GM18517 (cell line): ENCODE measurements at regions not wholly inside any gene's neighbourhood (a gene's known extent, or its start where the extent isn't known, plus 50 kb on each side); places are given as distances from the start of the nearest gene placed in this dataset.

Experiments used
- ATAC-seq: cut with Tn5 transposase; IDR thresholded peaks from one replicate; pipeline ENCODE4 v1.9.1; 2021; ENCODE audit warnings: mild to moderate bottlenecking, moderate library complexity; ENCODE audit not compliant: unreplicated experiment

DNA sequence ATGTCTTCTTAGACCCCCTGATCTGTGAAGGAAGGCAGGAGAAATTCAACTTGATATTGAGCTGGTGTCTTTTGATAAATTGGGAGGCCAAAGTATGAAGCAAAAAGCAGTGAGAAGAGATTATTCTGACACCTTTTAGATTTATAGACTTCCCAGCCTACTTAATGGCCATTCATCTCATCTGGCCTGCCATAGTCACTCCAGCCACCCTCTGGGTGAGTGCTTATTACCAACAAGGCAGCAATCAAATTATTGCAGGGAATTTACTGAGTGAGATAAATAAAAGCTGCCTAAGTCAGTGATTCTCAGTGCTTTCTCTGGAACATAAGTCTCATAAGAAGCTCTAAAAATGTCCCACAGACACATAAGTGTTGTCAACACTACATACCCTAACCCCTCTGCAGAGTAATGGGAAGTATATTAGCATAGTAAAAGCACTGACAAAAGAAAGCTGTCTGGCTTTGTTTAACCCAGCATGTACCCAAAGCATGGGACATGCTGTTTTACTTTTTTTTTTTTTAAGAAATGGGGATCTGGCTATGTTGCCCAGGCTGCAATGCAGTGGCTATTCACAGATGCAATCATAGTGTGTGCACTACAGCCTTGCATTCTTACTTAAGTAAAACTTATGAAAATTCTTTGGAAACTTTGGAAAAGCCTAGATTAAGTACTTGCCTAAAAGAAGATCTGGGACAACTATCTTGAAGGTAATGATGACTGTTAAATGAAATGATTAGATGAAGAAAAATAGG lies 725.3 kb downstream of the TUSC7 start:
- ATAC-seq: no peak

DNA sequence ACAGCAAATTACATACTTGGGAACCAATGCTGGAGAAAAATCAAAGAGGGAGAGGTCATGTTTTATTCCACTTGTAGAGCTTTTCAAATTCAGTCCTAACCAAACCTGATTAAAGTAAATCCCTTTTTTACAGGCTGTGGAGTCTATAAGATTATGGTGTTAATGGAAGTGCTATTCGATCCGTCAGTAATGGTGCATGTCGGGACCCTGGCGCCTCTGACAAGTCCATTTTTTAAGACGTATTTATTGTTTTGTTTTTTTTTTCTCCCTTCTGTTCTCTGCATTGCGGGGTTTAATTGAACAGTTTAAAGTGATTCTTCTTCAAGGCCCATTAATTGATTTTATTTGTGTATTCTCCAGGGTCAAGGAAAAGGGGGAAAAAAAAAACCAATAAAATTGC lies 725.9 kb downstream of the TUSC7 start:
- no peak for ATAC-seq

DNA sequence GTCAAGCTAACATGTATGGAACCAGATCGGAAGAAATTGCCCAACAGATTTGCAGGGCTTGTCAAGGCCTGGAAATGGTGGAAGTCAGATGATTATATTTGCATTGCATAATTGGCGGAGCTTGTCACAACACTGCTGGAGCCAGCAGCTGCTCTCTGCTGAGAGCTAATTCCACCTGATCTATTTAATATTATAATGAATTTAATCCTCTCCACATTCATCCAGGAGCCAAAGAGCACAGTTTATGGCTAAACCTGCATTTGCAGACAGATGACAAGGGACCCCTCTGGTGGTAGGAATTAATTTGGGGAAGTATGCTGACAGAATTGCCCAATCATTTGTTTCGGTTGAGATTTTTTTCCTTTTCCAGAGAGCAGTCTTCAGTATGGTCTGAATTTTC lies 730.2 kb downstream of the TUSC7 start:
- no peak for ATAC-seq

DNA sequence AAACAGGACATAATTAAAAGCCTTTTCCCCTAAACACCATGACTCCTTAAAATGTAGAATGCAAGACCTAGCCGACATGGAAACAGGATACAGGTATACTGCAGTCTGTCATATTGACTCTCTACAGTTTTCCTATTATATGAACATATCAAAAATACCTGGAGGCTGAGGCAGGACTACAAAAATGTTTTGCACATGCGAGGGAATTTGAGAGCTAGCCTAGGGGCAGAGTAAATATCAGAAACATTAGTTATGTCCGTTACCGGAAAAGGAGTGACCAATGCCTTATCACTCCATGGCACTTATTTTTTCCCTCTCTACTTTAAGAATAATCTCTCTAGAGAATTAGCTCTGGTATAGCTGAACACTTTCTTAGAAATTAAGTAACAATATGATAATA lies 732.3 kb downstream of the TUSC7 start:
- ATAC-seq: no peak

DNA sequence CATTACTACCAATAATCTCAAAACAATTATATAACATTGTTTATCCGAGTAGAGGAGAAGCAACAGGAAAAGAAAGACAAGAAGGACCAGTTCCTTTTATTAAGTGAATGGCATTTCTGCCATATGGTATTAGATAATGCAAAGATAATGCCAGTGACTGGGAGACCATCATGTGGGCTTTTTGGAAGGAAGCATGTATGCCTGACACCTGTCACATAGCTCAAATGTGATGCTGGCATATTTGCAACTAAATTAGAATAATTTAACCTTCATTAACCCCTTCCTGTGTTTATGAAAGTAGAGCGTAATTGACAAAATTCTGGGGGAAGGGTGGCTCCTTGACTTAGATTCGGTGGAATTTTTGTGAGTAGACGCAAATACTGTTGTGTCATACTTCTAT lies 733.0 kb downstream of the TUSC7 start:
- ATAC-seq: no peak

DNA sequence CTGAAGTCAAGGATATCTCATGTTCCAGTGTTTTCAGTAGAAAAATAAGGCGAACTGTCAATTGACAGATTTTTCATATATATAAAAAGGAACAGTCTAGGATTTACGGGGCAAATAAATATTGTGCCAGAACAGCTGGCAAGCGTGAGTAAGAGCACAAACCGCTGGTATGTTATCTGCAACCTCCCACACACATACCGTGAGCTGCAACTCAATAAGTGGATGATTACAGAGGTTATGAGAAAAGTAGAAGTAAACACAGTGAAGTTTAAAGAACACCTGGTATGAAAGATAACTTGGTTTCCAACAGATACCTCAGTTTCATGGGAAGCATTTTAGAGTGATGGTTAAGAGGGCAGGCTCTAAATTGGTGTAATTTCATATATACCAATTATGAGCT lies 733.4 kb downstream of the TUSC7 start:
- no peak for ATAC-seq

DNA sequence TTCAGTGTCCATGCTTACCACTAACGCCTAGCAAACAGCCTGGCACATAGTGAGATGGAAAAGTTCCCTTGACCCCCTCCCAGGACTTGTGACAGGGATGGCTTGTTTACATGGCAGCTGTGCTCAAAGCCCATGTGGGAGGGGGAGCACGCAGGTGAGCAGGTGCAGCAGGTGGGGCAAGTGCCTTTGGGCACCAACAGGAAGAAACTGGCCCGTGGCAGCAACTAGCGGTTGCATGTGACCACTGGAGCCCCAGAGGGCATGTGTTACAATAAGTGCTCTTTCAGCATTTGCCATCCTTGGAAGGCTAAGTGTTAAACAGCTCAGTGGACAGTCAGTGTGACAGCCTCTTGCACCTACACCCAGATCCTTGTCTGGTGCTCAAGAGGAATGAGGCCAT lies 734.6 kb downstream of the TUSC7 start:
- ATAC-seq: no peak

DNA sequence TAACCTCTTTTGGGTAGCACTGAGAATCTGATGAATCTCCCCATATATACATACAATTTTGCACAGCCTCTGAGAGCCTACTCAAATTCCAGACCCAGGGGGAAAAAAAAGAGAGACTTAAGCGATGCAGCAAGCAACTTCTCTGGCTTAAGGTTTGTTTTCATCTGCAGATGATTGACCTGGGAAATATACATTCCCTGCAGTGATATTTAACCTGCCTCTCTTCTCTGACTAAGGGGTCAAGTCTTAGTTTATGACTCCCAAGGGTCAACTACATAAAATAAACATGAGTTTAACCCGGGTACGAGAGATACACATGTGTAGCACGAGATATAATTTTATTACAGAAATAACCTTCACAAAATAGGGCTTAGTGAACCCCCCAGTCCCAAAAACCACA lies 737.8 kb downstream of the TUSC7 start:
- ATAC-seq: no peak

DNA sequence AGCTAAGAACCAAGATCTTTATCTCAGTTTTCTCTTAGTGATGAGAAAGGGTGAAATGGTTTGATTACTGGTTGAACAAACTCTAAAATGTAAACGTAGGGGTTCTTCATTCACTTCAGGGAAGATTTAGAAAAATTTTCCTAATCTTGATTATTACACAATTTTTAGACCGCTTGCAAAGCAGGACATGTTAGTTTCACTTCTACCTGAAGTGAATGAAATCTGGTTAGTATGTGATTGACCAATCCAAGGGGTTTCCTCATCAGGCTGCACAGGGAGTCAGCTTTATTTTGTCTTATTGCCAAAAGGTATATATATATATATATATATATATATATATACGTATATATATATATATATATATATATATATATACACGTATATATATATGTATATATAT lies 740.4 kb downstream of the TUSC7 start:
- no peak for ATAC-seq

DNA sequence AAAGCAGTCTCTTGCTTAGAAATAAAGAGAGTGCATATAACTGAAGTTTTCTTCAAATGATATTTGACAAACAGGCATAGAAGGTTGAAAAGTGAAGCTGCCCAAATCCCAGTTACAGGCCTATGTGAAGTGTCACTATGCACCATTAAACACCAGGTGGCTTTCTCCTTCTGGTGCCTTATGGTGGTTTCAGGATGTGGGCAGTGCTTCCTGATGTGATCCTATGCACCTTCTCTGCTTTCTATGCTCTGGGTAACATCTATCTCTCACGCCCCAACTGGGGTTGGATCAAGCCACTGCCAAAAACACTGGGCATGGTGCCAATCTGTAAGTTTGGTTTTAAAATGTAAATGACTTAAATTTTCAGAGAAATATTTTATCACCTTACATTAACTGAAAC lies 744.7 kb downstream of the TUSC7 start:
- ATAC-seq: no peak

DNA sequence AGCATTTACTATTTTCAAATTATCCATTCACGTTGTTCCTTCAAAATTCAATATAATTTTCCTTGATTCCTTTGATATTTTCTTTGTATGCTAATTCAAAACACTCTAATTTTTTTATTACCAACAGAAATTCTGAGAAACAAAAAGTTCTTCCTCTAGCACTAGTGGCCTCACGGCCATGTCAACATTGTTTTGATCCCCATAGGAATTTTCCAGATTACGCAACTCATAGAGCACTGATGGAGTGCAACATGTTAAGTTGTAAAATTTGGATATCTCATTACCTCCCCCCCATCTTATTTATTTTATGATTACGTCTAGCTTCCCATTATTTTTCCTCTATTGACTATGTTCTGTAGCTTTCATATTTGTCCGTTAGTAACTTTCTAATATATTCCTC lies 745.3 kb downstream of the TUSC7 start:
- ATAC-seq: no peak

DNA sequence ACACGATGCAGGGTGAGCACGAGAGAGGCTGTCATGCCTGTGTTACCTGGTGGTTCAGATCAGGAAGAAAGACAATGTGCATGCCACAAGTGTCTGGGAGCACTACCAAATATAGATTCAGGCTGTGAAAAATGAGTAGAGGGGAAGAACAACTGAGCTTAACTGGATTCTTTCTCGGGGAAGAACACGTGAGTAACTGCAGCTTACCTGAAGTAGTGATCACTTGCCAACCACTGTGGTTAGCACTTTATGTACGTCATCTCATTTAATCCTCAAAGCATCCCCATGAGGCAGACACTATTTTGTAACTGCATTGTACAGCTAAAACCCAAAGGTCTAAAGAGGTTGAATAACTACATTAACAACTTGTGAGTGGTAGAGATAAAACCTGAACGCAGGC lies 746.2 kb downstream of the TUSC7 start:
- ATAC-seq: no peak

DNA sequence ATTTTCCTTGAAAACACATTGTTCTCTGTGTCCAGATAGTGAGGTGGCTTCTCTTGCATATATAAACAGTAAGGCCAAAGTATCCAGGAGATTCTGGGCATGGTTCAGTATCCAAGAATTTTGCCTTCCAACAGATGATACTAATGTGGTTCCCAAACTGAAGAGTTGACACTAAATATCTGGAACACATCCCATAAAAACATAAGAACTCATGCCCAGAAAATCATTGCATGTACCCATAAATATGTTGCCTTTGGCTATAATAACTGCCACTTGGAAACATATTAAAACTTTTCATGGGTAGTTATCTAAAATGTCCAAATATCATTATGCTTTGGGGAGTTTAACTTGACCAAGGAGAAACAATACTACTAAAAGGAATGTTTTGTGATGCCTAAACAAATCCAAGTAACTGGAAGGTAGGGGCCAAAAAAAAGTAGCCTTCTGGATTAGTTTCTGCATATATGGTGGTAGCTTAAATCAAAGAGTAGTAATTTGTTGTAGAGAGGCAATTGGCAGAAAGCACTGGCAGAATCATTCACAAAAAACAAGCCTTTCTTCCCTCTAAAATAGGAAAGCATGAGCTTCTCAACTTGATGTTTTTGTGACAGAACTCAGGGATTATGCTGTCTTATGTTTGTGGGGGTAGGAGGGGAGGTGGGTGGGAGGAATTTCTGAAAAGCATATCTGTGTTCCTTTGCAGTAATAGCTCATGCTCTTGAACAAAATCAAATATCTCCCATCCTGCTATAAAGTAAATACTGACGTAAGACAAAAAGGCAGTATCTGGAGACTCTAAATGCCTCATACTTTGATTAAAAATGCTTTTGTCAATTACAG lies 753.9 kb downstream of the TUSC7 start:
- no peak for ATAC-seq

DNA sequence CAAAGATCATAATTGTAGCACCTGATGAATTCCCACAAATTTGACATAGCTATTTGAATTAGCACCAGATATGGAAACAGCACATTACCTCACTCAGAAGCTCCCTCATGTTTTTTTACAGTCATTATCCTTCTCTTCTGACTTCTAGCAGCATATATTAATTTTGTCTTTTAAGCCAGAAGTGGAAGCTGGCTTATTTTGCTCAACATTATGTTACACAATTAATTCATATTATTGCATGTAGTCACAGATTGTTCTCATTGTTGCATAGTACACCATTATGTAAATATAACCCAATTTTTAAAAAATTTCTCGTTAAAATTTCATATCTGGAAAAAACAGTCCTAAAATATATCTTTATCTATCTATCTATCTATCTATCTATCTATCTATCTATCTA lies 762.3 kb downstream of the TUSC7 start:
- ATAC-seq: no peak

DNA sequence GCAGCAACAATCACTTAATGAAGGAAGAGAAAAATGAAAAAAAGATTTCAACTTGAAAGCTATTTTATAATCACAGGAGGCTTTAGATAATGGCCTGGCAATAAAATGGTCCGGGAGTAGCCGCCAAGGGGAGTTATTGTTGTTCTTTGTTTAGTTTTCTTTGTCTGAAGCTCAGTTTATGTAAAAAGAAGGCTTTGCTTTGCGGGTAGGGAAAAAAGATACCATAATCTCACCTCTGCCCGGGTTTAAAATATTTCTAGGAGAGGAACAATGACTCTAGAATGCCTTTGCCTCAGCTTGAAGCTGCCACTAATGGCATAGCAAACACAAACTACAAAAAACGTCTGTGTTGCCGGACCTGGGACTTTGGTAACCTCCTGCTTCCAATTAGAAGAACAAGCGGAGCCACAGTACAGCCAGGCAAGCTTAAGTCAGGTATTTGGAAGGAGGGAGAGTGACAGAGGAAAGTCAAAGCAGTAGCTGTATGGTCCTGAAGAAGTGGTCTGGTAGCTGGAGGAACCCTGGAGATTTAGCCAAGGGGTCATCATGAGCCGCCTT lies 764.5 kb downstream of the TUSC7 start:
- ATAC-seq: no peak

DNA sequence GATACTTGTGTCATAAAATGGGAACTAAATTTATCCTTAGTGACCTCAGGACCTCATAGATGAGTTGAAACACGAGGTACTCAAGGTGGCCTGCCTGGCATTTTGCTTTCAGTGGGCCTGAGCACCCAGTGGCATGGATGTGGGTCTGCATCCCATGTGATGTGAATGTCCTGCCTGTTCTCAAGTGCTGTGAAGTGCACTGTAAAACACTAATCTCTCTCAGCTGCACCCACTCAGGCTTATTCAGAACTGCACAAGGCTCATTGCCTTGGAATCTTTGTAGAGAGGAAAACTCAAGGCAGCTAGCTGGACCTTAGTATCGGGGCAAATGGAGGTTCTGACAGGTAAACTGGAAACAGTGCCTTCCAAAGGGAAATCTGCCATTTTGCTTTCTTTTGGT lies 767.0 kb downstream of the TUSC7 start:
- ATAC-seq: no peak

DNA sequence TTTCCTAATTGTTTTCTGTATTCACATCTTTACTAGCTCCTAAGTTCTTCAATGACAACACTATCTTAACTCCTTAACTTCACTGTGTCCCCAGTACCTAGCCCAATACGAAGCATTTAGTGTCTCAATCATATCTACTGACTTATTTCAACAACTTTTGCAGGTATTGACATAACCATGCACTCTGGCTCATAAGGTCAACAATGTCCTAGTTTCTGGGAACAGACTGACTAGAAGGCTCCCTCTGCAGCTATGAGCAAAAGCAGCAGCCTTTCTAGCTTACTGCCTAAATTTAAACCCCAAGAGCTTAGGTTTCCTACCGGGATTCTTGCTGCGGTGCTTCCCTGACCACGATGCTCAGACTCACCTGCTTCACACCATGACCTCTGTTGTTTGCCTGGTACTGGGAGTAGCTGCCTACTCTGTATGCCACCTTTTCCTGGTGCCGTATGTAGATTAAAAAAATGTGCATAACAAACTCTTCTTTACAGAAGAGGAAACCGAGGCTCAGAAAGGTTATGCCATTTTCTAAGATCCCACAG lies 767.7 kb downstream of the TUSC7 start:
- ATAC-seq: no peak

DNA sequence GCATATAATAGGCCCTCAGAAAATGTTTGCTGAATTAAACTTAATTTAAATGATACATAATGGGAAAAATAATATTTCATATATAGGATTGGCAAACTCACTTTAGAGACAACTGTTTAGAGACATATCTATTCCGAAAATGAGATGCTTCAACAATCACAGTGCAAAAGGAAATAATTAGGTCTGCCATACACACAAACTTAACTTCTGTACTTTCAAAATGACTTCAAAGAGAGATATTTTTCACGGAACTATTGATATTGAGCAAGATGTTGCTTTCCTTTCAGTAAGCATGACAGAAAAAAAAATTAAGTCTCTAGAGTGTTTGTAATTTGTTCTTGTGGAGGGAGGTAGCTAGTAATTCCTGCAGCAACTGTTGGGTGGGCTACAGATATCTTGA lies 769.5 kb downstream of the TUSC7 start:
- ATAC-seq: peak; percentile 70

DNA sequence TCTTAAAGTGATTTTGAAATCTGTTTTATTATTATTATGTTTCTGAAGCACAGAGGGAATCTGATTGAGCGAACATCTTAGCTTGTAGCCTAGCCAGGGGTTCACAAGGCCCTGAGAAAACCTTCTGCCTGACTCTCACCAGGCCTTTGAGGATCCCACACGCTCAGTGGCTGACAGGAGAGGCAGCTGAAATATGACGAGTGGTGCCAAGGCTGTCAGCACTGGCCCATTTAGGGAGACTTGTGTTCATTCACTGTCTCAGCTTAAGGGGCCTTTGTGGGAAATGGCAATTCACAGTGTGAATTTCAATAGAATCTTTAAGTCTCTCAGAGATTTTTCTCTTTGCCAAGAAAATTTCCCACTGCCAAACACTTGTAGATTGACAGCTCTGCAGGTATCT lies 770.9 kb downstream of the TUSC7 start:
- ATAC-seq: no peak

DNA sequence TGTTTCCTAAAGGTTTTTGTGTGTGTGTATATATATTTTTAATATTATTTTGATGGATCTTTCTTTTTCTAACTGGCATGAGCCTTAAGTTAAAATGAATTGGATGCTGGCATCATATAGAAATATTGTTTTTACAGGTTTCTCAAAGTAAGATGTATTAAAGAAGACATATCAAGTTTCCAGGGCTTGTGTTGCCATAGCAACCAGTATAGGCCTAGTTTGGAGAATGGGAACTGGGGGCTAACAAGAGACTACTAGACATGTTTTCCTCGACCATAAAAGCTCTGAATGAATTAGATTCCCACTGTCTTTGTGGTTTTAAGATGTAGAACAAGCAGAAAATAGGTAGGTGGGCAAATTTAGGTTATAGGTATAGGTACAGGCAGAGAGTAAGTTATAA lies 771.4 kb downstream of the TUSC7 start:
- no peak for ATAC-seq

DNA sequence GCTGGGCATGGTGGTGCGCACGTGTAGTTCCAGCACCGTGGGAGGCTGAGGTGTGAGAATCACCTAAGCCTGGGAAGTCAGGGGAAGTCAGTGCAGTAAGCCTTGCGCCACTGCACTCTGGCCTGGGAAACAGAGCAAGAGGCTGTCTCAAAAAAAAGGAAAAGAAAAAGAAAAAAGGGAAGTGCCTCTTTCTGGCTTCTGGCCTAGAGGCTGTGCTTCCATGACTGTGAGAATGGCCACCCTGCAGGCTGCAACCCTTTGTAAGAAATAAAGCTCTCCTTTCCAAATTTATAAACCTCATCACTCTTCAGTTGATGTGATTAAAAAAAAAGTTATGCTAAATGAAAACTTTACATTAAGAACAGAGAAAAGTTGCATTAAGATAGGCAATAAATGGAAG lies 774.3 kb downstream of the TUSC7 start:
- no peak for ATAC-seq

DNA sequence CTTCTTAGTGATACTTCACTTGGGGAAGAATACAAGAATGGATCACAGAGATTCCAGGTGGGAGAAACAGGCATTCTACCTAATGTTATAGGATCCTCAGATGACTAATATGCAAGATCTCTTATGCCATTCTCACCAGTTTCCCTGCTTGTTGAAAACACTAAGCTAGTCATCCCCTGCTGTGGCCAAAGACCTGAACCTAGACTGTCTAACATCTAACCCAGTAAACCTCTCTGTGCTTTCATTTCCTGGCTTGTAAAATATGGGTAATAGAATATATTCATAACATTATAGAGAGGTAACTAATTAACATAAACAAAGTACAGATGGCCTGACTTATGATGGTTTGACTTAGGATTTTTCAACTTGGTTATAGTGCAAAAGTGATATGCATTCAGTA lies 776.3 kb downstream of the TUSC7 start:
- ATAC-seq: peak; percentile 49
